ENCODE measurements at regions not wholly inside any gene's neighbourhood (a gene's known extent, or its start where the extent isn't known, plus 50 kb on each side); places are given as distances from the start of the nearest gene placed in this dataset.

DNA sequence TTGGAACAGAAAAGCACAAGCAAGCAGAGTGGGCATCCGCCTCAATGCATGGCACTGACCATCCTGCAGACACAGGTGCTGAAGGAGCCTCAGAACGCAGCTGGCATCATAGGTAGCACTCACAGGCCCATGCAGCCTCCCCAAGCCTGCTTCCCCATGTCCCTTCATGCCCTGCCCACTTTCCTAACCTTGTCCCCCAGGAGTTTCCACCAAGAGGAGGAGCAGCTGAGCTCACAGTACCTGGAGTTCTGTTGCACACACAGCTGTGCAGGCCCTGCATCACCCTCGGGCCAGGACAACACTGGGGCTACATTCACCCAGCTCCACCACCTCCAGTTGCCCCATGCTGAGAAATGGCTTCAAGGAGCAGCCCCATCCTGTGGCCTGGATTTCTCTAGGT, 83.4 kb downstream of the SETD4 start:
- no peaks in the 10 kb centered on the region for H3K4me1 ChIP-seq (ENCODE audit: insufficient read depth, low read length, poor library complexity, severe bottlenecking)
- no peaks in the 10 kb centered on the region for H3K36me3 ChIP-seq (ENCODE audit: insufficient read depth, low read length)
- H3K9ac ChIP-seq (ENCODE audit: low read depth, low read length, poor library complexity, severe bottlenecking) = no peak overlapping the region
- peaks cover 8% of the 10 kb centered on the region for H3K27me3 ChIP-seq (ENCODE audit: insufficient read depth, low read length, poor library complexity, severe bottlenecking)
- no peaks in the 10 kb centered on the region for H3K79me2 ChIP-seq (ENCODE audit: insufficient read depth, low read length)
- no peaks in the 10 kb centered on the region for H4K20me1 ChIP-seq (ENCODE audit: insufficient read depth, low read length, poor library complexity, severe bottlenecking)
- H3K9me3 ChIP-seq (ENCODE audit: insufficient read depth, low read depth, low read length) = no peaks in the 10 kb centered on the region
- no peak overlapping the region for H2AFZ ChIP-seq (ENCODE audit: low read length)
- H3K4me2 ChIP-seq (ENCODE audit: low read depth, low read length, poor library complexity, severe bottlenecking) = no peak overlapping the region
- H3K4me3 ChIP-seq (ENCODE audit: low read length, poor library complexity, severe bottlenecking) = no peak overlapping the region
- TF ChIP-seq, protein P1, sequence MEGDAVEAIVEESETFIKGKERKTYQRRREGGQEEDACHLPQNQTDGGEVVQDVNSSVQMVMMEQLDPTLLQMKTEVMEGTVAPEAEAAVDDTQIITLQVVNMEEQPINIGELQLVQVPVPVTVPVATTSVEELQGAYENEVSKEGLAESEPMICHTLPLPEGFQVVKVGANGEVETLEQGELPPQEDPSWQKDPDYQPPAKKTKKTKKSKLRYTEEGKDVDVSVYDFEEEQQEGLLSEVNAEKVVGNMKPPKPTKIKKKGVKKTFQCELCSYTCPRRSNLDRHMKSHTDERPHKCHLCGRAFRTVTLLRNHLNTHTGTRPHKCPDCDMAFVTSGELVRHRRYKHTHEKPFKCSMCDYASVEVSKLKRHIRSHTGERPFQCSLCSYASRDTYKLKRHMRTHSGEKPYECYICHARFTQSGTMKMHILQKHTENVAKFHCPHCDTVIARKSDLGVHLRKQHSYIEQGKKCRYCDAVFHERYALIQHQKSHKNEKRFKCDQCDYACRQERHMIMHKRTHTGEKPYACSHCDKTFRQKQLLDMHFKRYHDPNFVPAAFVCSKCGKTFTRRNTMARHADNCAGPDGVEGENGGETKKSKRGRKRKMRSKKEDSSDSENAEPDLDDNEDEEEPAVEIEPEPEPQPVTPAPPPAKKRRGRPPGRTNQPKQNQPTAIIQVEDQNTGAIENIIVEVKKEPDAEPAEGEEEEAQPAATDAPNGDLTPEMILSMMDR (conservative IDR thresholded peaks at IDR 0.05; ENCODE audit: low read length) = no peak
- TF ChIP-seq EZH2phosphoT487 (IDR thresholded peaks at IDR 0.05; ENCODE audit: borderline replicate concordance) = no peak
- no peaks in the 10 kb centered on the region for H3F3A ChIP-seq (ENCODE audit: low read depth)
- H3K9me2 ChIP-seq (replicated peaks; ENCODE audit: low read depth, low read length) = no peaks in the 10 kb centered on the region

DNA sequence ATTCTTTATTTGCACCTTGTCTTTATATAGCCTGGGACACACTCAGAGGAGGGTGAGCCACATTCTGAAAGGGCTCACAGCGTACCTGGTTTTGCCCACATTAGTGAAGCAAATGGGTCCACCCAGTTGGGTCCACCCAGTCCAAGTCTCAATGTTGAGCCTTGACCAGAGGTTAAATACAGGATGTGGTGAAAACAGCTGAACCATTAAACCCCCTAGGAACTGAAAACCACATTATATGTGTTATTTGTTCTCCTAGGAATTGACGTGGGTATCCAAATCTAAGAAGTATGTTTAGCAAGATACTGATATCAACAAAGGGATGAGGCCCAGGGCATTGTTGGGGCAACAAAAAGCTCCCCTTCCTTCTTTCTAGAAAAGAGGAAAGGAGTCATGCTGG, 83.8 kb downstream of the SETD4 start:
- TF ChIP-seq, protein P1 (conservative IDR thresholded peaks at IDR 0.05; ENCODE audit: low read length) = no peak
- no peak for TF ChIP-seq EZH2phosphoT487 (IDR thresholded peaks at IDR 0.05; ENCODE audit: borderline replicate concordance)
- H3K79me2 ChIP-seq (ENCODE audit: insufficient read depth, low read length) = no peaks in the 10 kb centered on the region
- H3K27me3 ChIP-seq (ENCODE audit: insufficient read depth, low read length, poor library complexity, severe bottlenecking) = peaks cover 10% of the 10 kb centered on the region
- no peaks in the 10 kb centered on the region for H3F3A ChIP-seq (ENCODE audit: low read depth)
- H3K4me2 ChIP-seq (ENCODE audit: low read depth, low read length, poor library complexity, severe bottlenecking) = no peak overlapping the region
- H3K4me1 ChIP-seq (ENCODE audit: insufficient read depth, low read length, poor library complexity, severe bottlenecking) = no peaks in the 10 kb centered on the region
- H3K36me3 ChIP-seq (ENCODE audit: insufficient read depth, low read length) = no peaks in the 10 kb centered on the region
- H3K9ac ChIP-seq (ENCODE audit: low read depth, low read length, poor library complexity, severe bottlenecking) = no peak overlapping the region
- H4K20me1 ChIP-seq (ENCODE audit: insufficient read depth, low read length, poor library complexity, severe bottlenecking) = no peaks in the 10 kb centered on the region
- no peaks in the 10 kb centered on the region for H3K9me2 ChIP-seq (replicated peaks; ENCODE audit: low read depth, low read length)
- H3K4me3 ChIP-seq (ENCODE audit: low read length, poor library complexity, severe bottlenecking) = no peak overlapping the region
- H2AFZ ChIP-seq (ENCODE audit: low read length) = no peak overlapping the region
- no peaks in the 10 kb centered on the region for H3K9me3 ChIP-seq (ENCODE audit: insufficient read depth, low read depth, low read length)

DNA sequence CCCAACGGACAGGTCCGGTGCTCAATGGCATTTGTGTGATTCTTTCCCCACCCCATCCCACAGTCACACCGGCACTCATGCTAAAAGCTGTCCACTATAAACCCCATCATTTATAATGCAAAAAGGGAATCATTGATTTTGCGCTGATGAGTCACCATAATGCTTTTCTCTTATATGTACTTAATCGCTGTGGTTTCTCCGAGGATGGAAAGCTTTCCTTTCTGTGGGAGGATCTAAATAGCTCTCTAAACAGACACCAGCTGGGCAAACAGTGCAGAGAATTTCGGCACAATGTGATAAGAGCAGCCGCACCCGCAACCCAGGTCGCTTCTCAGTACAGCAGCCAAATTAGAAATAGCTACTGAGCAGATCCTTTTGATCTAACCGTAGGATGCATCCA, 85.6 kb downstream of the SETD4 start:
- Histone ChIP-seq H3K9me2 (replicated peaks; ENCODE audit: low read depth, low read length) (no peaks in the 10 kb centered on the region), H3K79me2 (ENCODE audit: insufficient read depth, low read length) (no peaks in the 10 kb centered on the region), H3F3A (ENCODE audit: low read depth) (no peaks in the 10 kb centered on the region), H3K4me2 (ENCODE audit: low read depth, low read length, poor library complexity, severe bottlenecking) (no peak overlapping the region), H3K4me3 (ENCODE audit: low read length, poor library complexity, severe bottlenecking) (no peak overlapping the region), H3K36me3 (ENCODE audit: insufficient read depth, low read length) (no peaks in the 10 kb centered on the region), H3K9ac (ENCODE audit: low read depth, low read length, poor library complexity, severe bottlenecking) (no peak overlapping the region), H2AFZ (ENCODE audit: low read length) (no peak overlapping the region), H3K4me1 (ENCODE audit: insufficient read depth, low read length, poor library complexity, severe bottlenecking) (no peaks in the 10 kb centered on the region), H3K9me3 (ENCODE audit: insufficient read depth, low read depth, low read length) (no peaks in the 10 kb centered on the region), H3K27me3 (ENCODE audit: insufficient read depth, low read length, poor library complexity, severe bottlenecking) (peaks cover 13% of the 10 kb centered on the region), H4K20me1 (ENCODE audit: insufficient read depth, low read length, poor library complexity, severe bottlenecking) (no peaks in the 10 kb centered on the region)
- TF ChIP-seq, protein P1 (conservative IDR thresholded peaks at IDR 0.05; ENCODE audit: low read length) = no peak
- no peak for TF ChIP-seq EZH2phosphoT487 (IDR thresholded peaks at IDR 0.05; ENCODE audit: borderline replicate concordance)
